Adrenal gland (tissue), 9 donors: ENCODE measurements at regions not wholly inside any gene's neighbourhood (a gene's known extent, or its start where the extent isn't known, plus 50 kb on each side); places are given as distances from the start of the nearest gene placed in this dataset.

Source experiments
- DNase-seq, 7 donors: peaks; one replicate each; pipeline ENCODE4 v3.0.0-alpha.2; 2019 to 2020
- H3K27ac ChIP-seq, 5 donors: fragments of 200-600 bp; sonication (generic) in 4 of 5; 1 replicate in 3 of 5; 2 replicates in 2 of 5; pipeline versions ENCODE4 v1.5.1 to v1.8.0; 2016 to 2020; ENCODE audit warnings: mild to moderate bottlenecking in 1 of 5
- H3K27me3 ChIP-seq: fragments of 200-600 bp; 2 replicates; pipeline ENCODE4 v1.8.0; 2021
- H3K36me3 ChIP-seq, 2 donors: fragments of 200-600 bp; replicated peaks in 1 of 2; 1 replicate in 1 of 2; 2 replicates in 1 of 2; pipeline versions ENCODE4 v1.5.1 to v1.8.0; 2018 to 2022
- H3K4me1 ChIP-seq, 2 donors: fragments of 200-600 bp; replicated peaks in 1 of 2; 1 replicate in 1 of 2; 2 replicates in 1 of 2; pipeline versions ENCODE4 v1.5.1 to v1.8.0; 2018 to 2021
- H3K4me3 ChIP-seq, 4 donors: fragments of 200-600 bp; sonication (generic) in 3 of 4; one replicate each; pipeline ENCODE4 v1.5.1; 2016 to 2018
- H3K9me3 ChIP-seq, 3 donors: fragments of 200-600 bp; sonication (generic) in 1 of 3; replicated peaks in 1 of 3; 1 replicate in 2 of 3; 2 replicates in 1 of 3; pipeline versions ENCODE4 v1.5.1 to v1.8.0; 2016 to 2021
- POLR2A ChIP-seq, 2 donors: fragments of 450-650 bp; IDR thresholded peaks; one replicate each; pipeline ENCODE4 v1.6.1; 2017; ENCODE audit warnings: antibody characterized with exemption in 2 of 2, mild to moderate bottlenecking in 2 of 2, moderate library complexity in 1 of 2
- WGBS, 4 donors: extraction: QIAGEN DNeasy Blood & Tissue Kit in 2 of 4; methylation state at CpG; one replicate each; pipeline versions ENCODE4 v1.1.5 to v1.1.7; 2013 to 2017; 5-methylcytosine and 5-hydroxymethylcytosine counted together
- intact Hi-C, 2 donors: fragments of 100-400 bp; cut with DNase I; formaldehyde crosslinking; loops; one replicate each; pipeline versions ENCODE4 v1.14.1 to v1.15.0; 2022 to 2023
- TF ChIP-seq, protein P1 (sequence below), 6 experiments: fragments of 450-650 bp in 4 of 6; fragments of 200-600 bp in 2 of 6; sonication (generic) in 1 of 6; IDR thresholded peaks; 1 replicate in 5 of 6; 2 replicates in 1 of 6; pipeline versions ENCODE4 v1.5.1 to v1.8.0; 2016 to 2021; ENCODE audit warnings: antibody characterized with exemption in 6 of 6, mild to moderate bottlenecking in 2 of 6, moderate library complexity in 1 of 6
- donor health status: healthy with polysubstance abuse.
- donor health status: Bipolar disorder and iron deficiency.
- donor health status: DM: yes; HTN: yes; CAD: no.
- donor health status: DM: no; HTN: no; CAD: no.
- donor health status: DM: no; HTN: no; CAD: no.

DNA sequence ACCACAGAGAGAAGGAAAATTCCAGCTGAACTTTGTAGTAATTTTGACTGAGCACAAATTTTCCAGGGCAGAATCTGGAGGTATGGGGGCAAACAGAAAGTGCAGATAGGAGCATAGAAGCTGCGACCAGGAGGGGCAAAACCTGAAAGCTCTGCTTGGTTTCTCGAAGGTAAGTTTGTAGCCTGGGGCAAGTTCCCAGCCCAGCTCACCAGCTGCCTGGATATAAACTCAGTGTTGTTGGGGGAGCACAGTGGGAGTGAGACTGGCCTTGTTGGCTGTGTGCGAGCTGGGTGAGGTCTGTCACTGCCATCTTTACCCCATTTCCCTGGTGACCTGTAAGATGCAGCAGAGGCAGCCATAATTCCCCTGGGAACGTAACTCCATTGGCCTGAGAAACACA, 213.5 kb upstream of the POF1B start:
- intact Hi-C loops: no loop called here
- peaks cover 7% of the 10 kb centered on the region for H3K27me3 ChIP-seq
- 74 to 81% (median 75%) methylated on average over 2 to 4 of the region's 4 CpGs for WGBS, 4 donors
- H3K27ac ChIP-seq: no peak overlapping the region
- no peaks in the 10 kb centered on the region for H3K36me3 ChIP-seq
- no peaks in the 10 kb centered on the region for H3K9me3 ChIP-seq
- TF ChIP-seq, protein P1, sequence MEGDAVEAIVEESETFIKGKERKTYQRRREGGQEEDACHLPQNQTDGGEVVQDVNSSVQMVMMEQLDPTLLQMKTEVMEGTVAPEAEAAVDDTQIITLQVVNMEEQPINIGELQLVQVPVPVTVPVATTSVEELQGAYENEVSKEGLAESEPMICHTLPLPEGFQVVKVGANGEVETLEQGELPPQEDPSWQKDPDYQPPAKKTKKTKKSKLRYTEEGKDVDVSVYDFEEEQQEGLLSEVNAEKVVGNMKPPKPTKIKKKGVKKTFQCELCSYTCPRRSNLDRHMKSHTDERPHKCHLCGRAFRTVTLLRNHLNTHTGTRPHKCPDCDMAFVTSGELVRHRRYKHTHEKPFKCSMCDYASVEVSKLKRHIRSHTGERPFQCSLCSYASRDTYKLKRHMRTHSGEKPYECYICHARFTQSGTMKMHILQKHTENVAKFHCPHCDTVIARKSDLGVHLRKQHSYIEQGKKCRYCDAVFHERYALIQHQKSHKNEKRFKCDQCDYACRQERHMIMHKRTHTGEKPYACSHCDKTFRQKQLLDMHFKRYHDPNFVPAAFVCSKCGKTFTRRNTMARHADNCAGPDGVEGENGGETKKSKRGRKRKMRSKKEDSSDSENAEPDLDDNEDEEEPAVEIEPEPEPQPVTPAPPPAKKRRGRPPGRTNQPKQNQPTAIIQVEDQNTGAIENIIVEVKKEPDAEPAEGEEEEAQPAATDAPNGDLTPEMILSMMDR (IDR thresholded peaks at IDR 0.05): no peak
- TF ChIP-seq POLR2A (IDR thresholded peaks at IDR 0.05): no peak
- DNase-seq: no peak
- H3K4me1 ChIP-seq: no peaks in the 10 kb centered on the region
- H3K4me3 ChIP-seq: no peak overlapping the region

DNA sequence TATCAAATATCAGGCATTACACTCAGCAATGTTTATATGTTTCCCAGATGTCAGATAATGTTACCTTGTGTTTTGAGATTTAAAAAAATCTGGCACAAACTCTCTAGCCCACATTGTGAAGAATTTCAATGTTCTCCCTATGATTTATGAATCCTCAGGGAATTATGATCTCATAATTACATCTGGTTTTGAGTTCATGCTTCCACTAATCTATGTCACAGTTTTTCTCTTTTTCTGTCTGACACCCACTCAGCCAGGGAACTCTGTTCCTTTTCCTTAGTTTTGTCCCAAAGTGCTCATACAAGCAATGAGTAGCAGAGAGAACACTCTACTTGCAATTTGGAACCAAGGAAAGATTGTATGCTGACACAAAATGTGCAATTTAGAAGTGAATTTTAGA, 212.1 kb upstream of the POF1B start:
- H3K36me3 ChIP-seq: no peaks in the 10 kb centered on the region
- H3K9me3 ChIP-seq: no peaks in the 10 kb centered on the region
- no peak for DNase-seq
- intact Hi-C loops: no loop called here
- H3K4me3 ChIP-seq: no peak overlapping the region
- no peak overlapping the region for H3K27ac ChIP-seq
- H3K4me1 ChIP-seq: no peaks in the 10 kb centered on the region
- H3K27me3 ChIP-seq: peaks cover 7% of the 10 kb centered on the region
- TF ChIP-seq POLR2A (IDR thresholded peaks at IDR 0.05): no peak
- TF ChIP-seq, protein P1 (IDR thresholded peaks at IDR 0.05): no peak

DNA sequence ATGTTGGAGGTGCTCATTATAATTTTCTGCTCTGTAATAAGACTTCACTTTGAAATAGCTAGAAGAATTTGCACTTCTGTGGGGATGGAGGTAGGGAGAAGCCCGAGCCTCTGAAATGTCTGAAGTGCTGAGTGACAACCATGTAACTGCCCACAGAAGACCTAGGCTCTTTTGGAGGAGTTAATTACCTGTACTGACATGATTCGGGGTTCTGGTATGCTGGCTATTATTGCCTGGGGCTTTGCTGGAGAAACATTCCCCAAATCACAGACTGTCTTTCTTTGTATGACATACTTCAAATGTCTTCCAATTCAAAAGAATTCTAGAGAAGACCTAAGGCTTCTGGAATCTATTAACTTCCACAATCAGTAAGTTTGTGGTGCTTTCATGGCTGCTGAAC, 211.2 kb upstream of the POF1B start:
- no peaks in the 10 kb centered on the region for H3K9me3 ChIP-seq
- H3K27me3 ChIP-seq: peaks cover 7% of the 10 kb centered on the region
- no peaks in the 10 kb centered on the region for H3K4me1 ChIP-seq
- TF ChIP-seq, protein P1 (IDR thresholded peaks at IDR 0.05): no peak
- TF ChIP-seq POLR2A (IDR thresholded peaks at IDR 0.05): no peak
- H3K36me3 ChIP-seq: no peaks in the 10 kb centered on the region
- H3K27ac ChIP-seq: no peak overlapping the region
- WGBS, 4 donors: 21 to 51% (median 43%) methylated on average over 2 of the region's 2 CpGs
- no peak for DNase-seq
- no peak overlapping the region for H3K4me3 ChIP-seq
- intact Hi-C loops: no loop called here

DNA sequence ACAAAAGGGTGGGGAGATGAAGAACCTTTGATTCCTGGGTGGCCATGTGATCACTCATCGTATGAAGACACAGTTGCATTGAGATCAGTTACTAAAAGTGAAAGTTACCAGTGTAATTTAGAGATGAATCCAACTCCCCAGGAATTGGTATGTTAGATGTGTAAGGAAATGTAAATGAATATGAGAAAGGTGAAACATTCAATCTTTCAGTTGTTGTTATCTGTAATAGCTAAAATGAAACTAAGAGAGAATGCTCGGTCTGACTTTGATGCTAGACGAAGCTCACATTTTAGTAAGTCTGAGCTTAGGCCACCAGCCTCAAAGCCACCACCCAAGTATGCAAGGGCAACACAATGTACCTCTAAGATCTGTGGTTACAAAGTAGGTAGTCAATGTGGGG, 194.3 kb upstream of the POF1B start:
- no peaks in the 10 kb centered on the region for H3K9me3 ChIP-seq
- no peak overlapping the region for H3K27ac ChIP-seq
- no peaks in the 10 kb centered on the region for H3K4me1 ChIP-seq
- TF ChIP-seq, protein P1 (IDR thresholded peaks at IDR 0.05): no peak
- TF ChIP-seq POLR2A (IDR thresholded peaks at IDR 0.05): no peak
- H3K36me3 ChIP-seq: no peaks in the 10 kb centered on the region
- 65 to 79% (median 73%) methylated on average over 3 of the region's 3 CpGs for WGBS, 4 donors
- intact Hi-C loops: no loop called here
- DNase-seq: no peak
- no peak overlapping the region for H3K4me3 ChIP-seq
- H3K27me3 ChIP-seq: peaks cover 15% of the 10 kb centered on the region
